WTC11 (cell line): ENCODE measurements at regions not wholly inside any gene's neighbourhood (a gene's known extent, or its start where the extent isn't known, plus 50 kb on each side); places are given as distances from the start of the nearest gene placed in this dataset.
"Not testable (repeated sequence)": the region's sequence is repeated elsewhere in the genome, so short reads cannot be mapped to it uniquely, and the experiment has no call there.

Source experiments
- CREM ChIP-seq: sonication (generic); formaldehyde crosslinking; IDR thresholded peaks from 2 replicates; pipeline ENCODE4 v1.8.1; 2022; ENCODE audit warnings: mild to moderate bottlenecking, missing genetic modification reagents, moderate library complexity
- CTCF ChIP-seq: fragments of 200-600 bp; IDR thresholded peaks from 2 replicates; pipeline ENCODE4 v1.8.0; 2022; ENCODE audit warnings: antibody characterized with exemption
- GABPB1 ChIP-seq: sonication (generic); formaldehyde crosslinking; IDR thresholded peaks from 2 replicates; pipeline ENCODE4 v1.8.1; 2023; ENCODE audit warnings: mild to moderate bottlenecking, missing genetic modification reagents
- NR1H2 ChIP-seq: sonication (generic); formaldehyde crosslinking; IDR thresholded peaks from 2 replicates; pipeline ENCODE4 v1.9.0; 2021; ENCODE audit warnings: mild to moderate bottlenecking, moderate library complexity, missing genetic modification reagents
- USF1 ChIP-seq: sonication (generic); formaldehyde crosslinking; IDR thresholded peaks from 2 replicates; pipeline ENCODE4 v1.8.0; 2022; ENCODE audit warnings: mild to moderate bottlenecking, missing genetic modification reagents

GRCh38 chr10:16165067-16165466 lies 271.7 kb upstream of the PTER start:
- not testable (repeated sequence) for TF ChIP-seq USF1; CREM (CRISPR knock-in tag); CTCF; GABPB1; NR1H2 (CRISPR knock-in tag)
